BE2C (cell line): ENCODE measurements at regions not wholly inside any gene's neighbourhood (a gene's known extent, or its start where the extent isn't known, plus 50 kb on each side); places are given as distances from the start of the nearest gene placed in this dataset.

Experiments used
- DNase-seq: peaks from one replicate; pipeline ENCODE4 v3.0.0-alpha.2; 2020
- H3K27me3 ChIP-seq: fragments of 250-450 bp; sonication (Bioruptor Pico); 2 replicates; pipeline ENCODE4 v1.5.1; 2020; ENCODE audit warnings: mild to moderate bottlenecking
- H3K36me3 ChIP-seq: fragments of 250-450 bp; sonication (Bioruptor Pico); 2 replicates; pipeline ENCODE4 v1.5.1; 2020; ENCODE audit warnings: mild to moderate bottlenecking
- H3K4me1 ChIP-seq: fragments of 250-450 bp; sonication (Bioruptor Pico); 2 replicates; pipeline ENCODE4 v1.5.1; 2020
- H3K4me3 ChIP-seq: 2 replicates; pipeline ENCODE4 v1.5.1; 2011; ENCODE audit warnings: low read depth, low read length
- H3K9me3 ChIP-seq: fragments of 250-450 bp; sonication (Bioruptor Pico); 2 replicates; pipeline ENCODE4 v1.5.1; 2020
- CTCF ChIP-seq: IDR thresholded peaks from 2 replicates; pipeline ENCODE4 v1.5.1; 2012; ENCODE audit warnings: mild to moderate bottlenecking, low read depth, low read length

- Histone ChIP-seq H3K4me3 (no peak overlapping the region), H3K36me3 (no peaks in the 10 kb centered on the region), H3K27me3 (no peaks in the 10 kb centered on the region), H3K4me1 (no peaks in the 10 kb centered on the region), H3K9me3 (no peaks in the 10 kb centered on the region)
- TF ChIP-seq CTCF, result peak; percentile 81
- DNase-seq, result peak; percentile 10
Observed at GRCh38 chr3:104628185-104628789, 738.4 kb upstream of the ALCAM start.

- Histone ChIP-seq H3K36me3 (no peaks in the 10 kb centered on the region), H3K9me3 (no peaks in the 10 kb centered on the region), H3K27me3 (no peaks in the 10 kb centered on the region), H3K4me3 (no peak overlapping the region), H3K4me1 (no peaks in the 10 kb centered on the region)
- no peak for DNase-seq
- no peak for TF ChIP-seq CTCF
Observed at GRCh38 chr3:104629038-104629437, 737.7 kb upstream of the ALCAM start.

GRCh38 chr3:104631254-104631653 is 735.5 kb upstream of the ALCAM start:
- H3K4me1 ChIP-seq, result no peaks in the 10 kb centered on the region
- H3K4me3 ChIP-seq, result no peak overlapping the region

GRCh38 chr3:104632521-104632920 is 734.2 kb upstream of the ALCAM start:
- no peak for TF ChIP-seq CTCF
- no peaks in the 10 kb centered on the region for H3K27me3 ChIP-seq
- H3K9me3 ChIP-seq, result no peaks in the 10 kb centered on the region
- H3K4me3 ChIP-seq, result no peak overlapping the region
- no peaks in the 10 kb centered on the region for H3K4me1 ChIP-seq
- H3K36me3 ChIP-seq, result no peaks in the 10 kb centered on the region
- no peak for DNase-seq

More at GRCh38 chr3:104631254-104631653, 735.5 kb upstream of the ALCAM start:
- no peaks in the 10 kb centered on the region for H3K9me3 ChIP-seq
- DNase-seq, result no peak
- H3K27me3 ChIP-seq, result no peaks in the 10 kb centered on the region
- TF ChIP-seq CTCF, result no peak
- H3K36me3 ChIP-seq, result no peaks in the 10 kb centered on the region

GRCh38 chr3:104632947-104633346 is 733.8 kb upstream of the ALCAM start:
- Histone ChIP-seq H3K4me3 (no peak overlapping the region), H3K27me3 (no peaks in the 10 kb centered on the region), H3K36me3 (no peaks in the 10 kb centered on the region), H3K4me1 (no peaks in the 10 kb centered on the region), H3K9me3 (no peaks in the 10 kb centered on the region)
- DNase-seq, result no peak
- no peak for TF ChIP-seq CTCF

- no peaks in the 10 kb centered on the region for H3K4me1 ChIP-seq
- DNase-seq, result peak; percentile 21
Observed at GRCh38 chr3:104635872-104636580, 730.7 kb upstream of the ALCAM start.

More at GRCh38 chr3:104635872-104636580, 730.7 kb upstream of the ALCAM start:
- no peaks in the 10 kb centered on the region for H3K9me3 ChIP-seq
- H3K36me3 ChIP-seq, result no peaks in the 10 kb centered on the region
- no peaks in the 10 kb centered on the region for H3K27me3 ChIP-seq
- peak; percentile 42 for TF ChIP-seq CTCF
- H3K4me3 ChIP-seq, result no peak overlapping the region
